Breast epithelium (tissue), 3 donors: ENCODE measurements at regions not wholly inside any gene's neighbourhood (a gene's known extent, or its start where the extent isn't known, plus 50 kb on each side); places are given as distances from the start of the nearest gene placed in this dataset.

Experiments used
- POLR2AphosphoS5 ChIP-seq, 3 donors: sonication (generic); formaldehyde crosslinking; IDR thresholded peaks; one replicate each; pipeline ENCODE4 v1.6.1; 2017; ENCODE audit warnings: antibody characterized with exemption in 3 of 3
- TF ChIP-seq, protein P1 (sequence below), 3 donors: fragments of 450-650 bp; IDR thresholded peaks; one replicate each; pipeline ENCODE4 v1.5.1; 2016 to 2017; ENCODE audit warnings: antibody characterized with exemption in 3 of 3, mild to moderate bottlenecking in 3 of 3, moderate library complexity in 3 of 3

GRCh38 chr14:34062353-34062973 is 111.6 kb upstream of the EGLN3 start:
- TF ChIP-seq POLR2AphosphoS5 (IDR thresholded peaks at IDR 0.05): no peak
- TF ChIP-seq, protein P1, sequence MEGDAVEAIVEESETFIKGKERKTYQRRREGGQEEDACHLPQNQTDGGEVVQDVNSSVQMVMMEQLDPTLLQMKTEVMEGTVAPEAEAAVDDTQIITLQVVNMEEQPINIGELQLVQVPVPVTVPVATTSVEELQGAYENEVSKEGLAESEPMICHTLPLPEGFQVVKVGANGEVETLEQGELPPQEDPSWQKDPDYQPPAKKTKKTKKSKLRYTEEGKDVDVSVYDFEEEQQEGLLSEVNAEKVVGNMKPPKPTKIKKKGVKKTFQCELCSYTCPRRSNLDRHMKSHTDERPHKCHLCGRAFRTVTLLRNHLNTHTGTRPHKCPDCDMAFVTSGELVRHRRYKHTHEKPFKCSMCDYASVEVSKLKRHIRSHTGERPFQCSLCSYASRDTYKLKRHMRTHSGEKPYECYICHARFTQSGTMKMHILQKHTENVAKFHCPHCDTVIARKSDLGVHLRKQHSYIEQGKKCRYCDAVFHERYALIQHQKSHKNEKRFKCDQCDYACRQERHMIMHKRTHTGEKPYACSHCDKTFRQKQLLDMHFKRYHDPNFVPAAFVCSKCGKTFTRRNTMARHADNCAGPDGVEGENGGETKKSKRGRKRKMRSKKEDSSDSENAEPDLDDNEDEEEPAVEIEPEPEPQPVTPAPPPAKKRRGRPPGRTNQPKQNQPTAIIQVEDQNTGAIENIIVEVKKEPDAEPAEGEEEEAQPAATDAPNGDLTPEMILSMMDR (IDR thresholded peaks at IDR 0.05): no peak
